Activated CD4-positive, alpha-beta T cell treated with anti-CD3 and anti-CD28 coated beads, Interleukin-2, amount 10 ng/mL, durations not matched to agents 7 days and 5 days (primary cell): ENCODE measurements at regions not wholly inside any gene's neighbourhood (a gene's known extent, or its start where the extent isn't known, plus 50 kb on each side); places are given as distances from the start of the nearest gene placed in this dataset.
"Not testable (repeated sequence)": the region's sequence is repeated elsewhere in the genome, so short reads cannot be mapped to it uniquely, and the experiment has no call there.

Experiments
- CTCF ChIA-PET: fragments of 350-600 bp; sonication (Branson Sonifier 250); formaldehyde crosslinking; loops from one replicate; lab custom pipeline; 2021; ENCODE audit warnings: antibody characterized with exemption; lab: Charles Lee
- POLR2A ChIA-PET: fragments of 350-600 bp; sonication (Branson Sonifier 250); formaldehyde crosslinking; loops from one replicate; lab custom pipeline; 2021; ENCODE audit warnings: antibody characterized with exemption; lab: Charles Lee
- DNase-seq: peaks from one replicate; pipeline ENCODE4 v3.0.0-alpha.2; 2020
- H3K27ac Mint-ChIP-seq: one replicate; pipeline ENCODE4 v1.8.0; 2021; ENCODE audit warnings: mild to moderate bottlenecking, moderate library complexity, mixed read lengths
- H3K27me3 Mint-ChIP-seq: one replicate; pipeline ENCODE4 v1.8.0; 2021; ENCODE audit warnings: mixed read lengths
- H3K36me3 Mint-ChIP-seq: one replicate; pipeline ENCODE4 v1.8.0; 2021; ENCODE audit warnings: low read depth, mixed read lengths
- H3K4me1 Mint-ChIP-seq: one replicate; pipeline ENCODE4 v1.8.0; 2021; ENCODE audit warnings: mixed read lengths
- H3K4me3 Mint-ChIP-seq: one replicate; pipeline ENCODE4 v1.8.0; 2021; ENCODE audit warnings: mild to moderate bottlenecking, moderate library complexity, mixed read lengths
- H3K9me3 Mint-ChIP-seq: one replicate; pipeline ENCODE4 v1.8.0; 2021; ENCODE audit warnings: mixed read lengths

GRCh38 chr13:89454681-89455080 is 1783.5 kb downstream of the SLITRK5 start:
- no peaks in the 10 kb centered on the region for H3K27me3 Mint-ChIP-seq
- no peaks in the 10 kb centered on the region for H3K4me1 Mint-ChIP-seq
- DNase-seq: no peak
- H3K4me3 Mint-ChIP-seq: no peak overlapping the region
- no peaks in the 10 kb centered on the region for H3K36me3 Mint-ChIP-seq
- no peak overlapping the region for H3K27ac Mint-ChIP-seq
- POLR2A ChIA-PET: no interaction called here
- CTCF ChIA-PET: no interaction called here
- peaks cover 2% of the 10 kb centered on the region for H3K9me3 Mint-ChIP-seq

- H3K9me3 Mint-ChIP-seq: peaks cover 2% of the 10 kb centered on the region
Observed at GRCh38 chr13:89455225-89455624, 1784.1 kb downstream of the SLITRK5 start.

GRCh38 chr13:89455741-89456140 is 1784.6 kb downstream of the SLITRK5 start:
- DNase-seq: no peak
- Mint-ChIP-seq H3K27me3 (no peaks in the 10 kb centered on the region), H3K4me3 (no peak overlapping the region), H3K4me1 (no peaks in the 10 kb centered on the region), H3K9me3 (peaks cover 2% of the 10 kb centered on the region), H3K36me3 (no peaks in the 10 kb centered on the region), H3K27ac (no peak overlapping the region)
- POLR2A ChIA-PET: no interaction called here
- CTCF ChIA-PET: no interaction called here

More at GRCh38 chr13:89455225-89455624, 1784.1 kb downstream of the SLITRK5 start:
- ChIA-PET POLR2A (no interaction called here), CTCF (no interaction called here)
- no peaks in the 10 kb centered on the region for H3K36me3 Mint-ChIP-seq
- no peak overlapping the region for H3K27ac Mint-ChIP-seq
- DNase-seq: no peak
- H3K4me1 Mint-ChIP-seq: no peaks in the 10 kb centered on the region
- H3K27me3 Mint-ChIP-seq: no peaks in the 10 kb centered on the region
- no peak overlapping the region for H3K4me3 Mint-ChIP-seq

GRCh38 chr13:89457977-89458376 is 1786.8 kb downstream of the SLITRK5 start:
- POLR2A ChIA-PET: no interaction called here
- CTCF ChIA-PET: no interaction called here
- no peak overlapping the region for H3K27ac Mint-ChIP-seq
- no peaks in the 10 kb centered on the region for H3K36me3 Mint-ChIP-seq
- H3K4me3 Mint-ChIP-seq: no peak overlapping the region
- H3K4me1 Mint-ChIP-seq: no peaks in the 10 kb centered on the region
- DNase-seq: no peak
- H3K9me3 Mint-ChIP-seq: no peaks in the 10 kb centered on the region
- no peaks in the 10 kb centered on the region for H3K27me3 Mint-ChIP-seq

- H3K27ac Mint-ChIP-seq: no peak overlapping the region
- H3K36me3 Mint-ChIP-seq: no peaks in the 10 kb centered on the region
- H3K4me1 Mint-ChIP-seq: no peaks in the 10 kb centered on the region
- CTCF ChIA-PET: no interaction called here
- POLR2A ChIA-PET: no interaction called here
- DNase-seq: no peak
- no peaks in the 10 kb centered on the region for H3K9me3 Mint-ChIP-seq
- no peaks in the 10 kb centered on the region for H3K27me3 Mint-ChIP-seq
- H3K4me3 Mint-ChIP-seq: no peak overlapping the region
Observed at GRCh38 chr13:89458456-89458855, 1787.3 kb downstream of the SLITRK5 start.

GRCh38 chr13:89460895-89461294 is 1789.7 kb downstream of the SLITRK5 start:
- H3K36me3 Mint-ChIP-seq, H3K4me1 Mint-ChIP-seq, H3K4me3 Mint-ChIP-seq, H3K27ac Mint-ChIP-seq, POLR2A ChIA-PET, H3K9me3 Mint-ChIP-seq, H3K27me3 Mint-ChIP-seq, CTCF ChIA-PET, DNase-seq: not testable (repeated sequence)

GRCh38 chr13:89465366-89465765 is 1794.2 kb downstream of the SLITRK5 start:
- no peak for DNase-seq
- Mint-ChIP-seq H3K27me3 (no peaks in the 10 kb centered on the region), H3K4me3 (no peak overlapping the region), H3K9me3 (no peaks in the 10 kb centered on the region), H3K36me3 (no peaks in the 10 kb centered on the region), H3K27ac (no peak overlapping the region), H3K4me1 (no peaks in the 10 kb centered on the region)
- CTCF ChIA-PET: no interaction called here
- POLR2A ChIA-PET: no interaction called here

GRCh38 chr13:89468081-89468480 is 1796.9 kb downstream of the SLITRK5 start:
- Mint-ChIP-seq H3K27ac (no peak overlapping the region), H3K36me3 (no peaks in the 10 kb centered on the region), H3K9me3 (peaks cover 2% of the 10 kb centered on the region), H3K4me3 (no peak overlapping the region), H3K27me3 (no peaks in the 10 kb centered on the region), H3K4me1 (no peaks in the 10 kb centered on the region)
- POLR2A ChIA-PET: no interaction called here
- DNase-seq: no peak
- CTCF ChIA-PET: no interaction called here

GRCh38 chr13:89470901-89471300 is 1799.7 kb downstream of the SLITRK5 start:
- Mint-ChIP-seq H3K4me1 (no peaks in the 10 kb centered on the region), H3K9me3 (peaks cover 6% of the 10 kb centered on the region), H3K4me3 (no peak overlapping the region), H3K27ac (no peak overlapping the region), H3K27me3 (no peaks in the 10 kb centered on the region), H3K36me3 (no peaks in the 10 kb centered on the region)
- ChIA-PET CTCF (no interaction called here), POLR2A (no interaction called here)
- no peak for DNase-seq

GRCh38 chr13:89474432-89474831 is 1803.3 kb downstream of the SLITRK5 start:
- POLR2A ChIA-PET: no interaction called here

GRCh38 chr13:89486065-89486464 is 1814.9 kb downstream of the SLITRK5 start:
- CTCF ChIA-PET: no interaction called here
- no peak overlapping the region for H3K27ac Mint-ChIP-seq
- H3K4me1 Mint-ChIP-seq: no peaks in the 10 kb centered on the region
- H3K36me3 Mint-ChIP-seq: no peaks in the 10 kb centered on the region
- H3K9me3 Mint-ChIP-seq: no peaks in the 10 kb centered on the region
- no peak overlapping the region for H3K4me3 Mint-ChIP-seq
- DNase-seq: no peak
- H3K27me3 Mint-ChIP-seq: no peaks in the 10 kb centered on the region
- POLR2A ChIA-PET: no interaction called here

More at GRCh38 chr13:89474432-89474831, 1803.3 kb downstream of the SLITRK5 start:
- Mint-ChIP-seq H3K9me3 (peaks cover 6% of the 10 kb centered on the region), H3K36me3 (no peaks in the 10 kb centered on the region), H3K27ac (no peak overlapping the region), H3K4me1 (no peaks in the 10 kb centered on the region), H3K4me3 (no peak overlapping the region), H3K27me3 (no peaks in the 10 kb centered on the region)
- no peak for DNase-seq
- CTCF ChIA-PET: no interaction called here

GRCh38 chr13:89486709-89487108 is 1815.5 kb downstream of the SLITRK5 start:
- no peak for DNase-seq
- Mint-ChIP-seq H3K27ac (no peak overlapping the region), H3K36me3 (no peaks in the 10 kb centered on the region), H3K27me3 (no peaks in the 10 kb centered on the region), H3K4me3 (no peak overlapping the region), H3K9me3 (peaks cover 5% of the 10 kb centered on the region), H3K4me1 (no peaks in the 10 kb centered on the region)
- POLR2A ChIA-PET: no interaction called here
- CTCF ChIA-PET: no interaction called here

GRCh38 chr13:89490661-89491060 is 1819.5 kb downstream of the SLITRK5 start:
- H3K4me1 Mint-ChIP-seq: no peaks in the 10 kb centered on the region
- DNase-seq: no peak
- peaks cover 9% of the 10 kb centered on the region for H3K9me3 Mint-ChIP-seq
- H3K36me3 Mint-ChIP-seq: no peaks in the 10 kb centered on the region
- H3K27ac Mint-ChIP-seq: no peak overlapping the region
- POLR2A ChIA-PET: no interaction called here
- no peak overlapping the region for H3K4me3 Mint-ChIP-seq
- no peaks in the 10 kb centered on the region for H3K27me3 Mint-ChIP-seq
- CTCF ChIA-PET: no interaction called here

- POLR2A ChIA-PET: no interaction called here
- CTCF ChIA-PET: no interaction called here
- Mint-ChIP-seq H3K27me3 (no peaks in the 10 kb centered on the region), H3K4me3 (no peak overlapping the region), H3K4me1 (no peaks in the 10 kb centered on the region), H3K36me3 (no peaks in the 10 kb centered on the region), H3K27ac (no peak overlapping the region), H3K9me3 (peaks cover 6% of the 10 kb centered on the region)
- DNase-seq: no peak
Observed at GRCh38 chr13:89496478-89496877, 1825.3 kb downstream of the SLITRK5 start.
